ENCODE measurements at regions not wholly inside any gene's neighbourhood (a gene's known extent, or its start where the extent isn't known, plus 50 kb on each side); places are given as distances from the start of the nearest gene placed in this dataset.

- TF ChIP-seq CTCF (IDR thresholded peaks at IDR 0.05 in 2 of 3, conservative IDR thresholded peaks at IDR 0.05 in 1 of 3; ENCODE audit: control insufficient read depth in 2 of 3, extremely low read depth in 1 of 3, insufficient read depth in 1 of 3, low read depth in 3 of 3, low read length in 3 of 3) (no peak), ZNF687 (IDR thresholded peaks at IDR 0.05) (no peak), CHD4 (IDR thresholded peaks at IDR 0.05) (no peak), ZNF274 (IDR thresholded peaks at IDR 0.05; ENCODE audit: insufficient read depth, insufficient read length) (no peak), RAD51 (IDR thresholded peaks at IDR 0.05) (no peak), NBN (IDR thresholded peaks at IDR 0.05) (no peak), POLR2A (IDR thresholded peaks at IDR 0.05; ENCODE audit: low read depth, low read length) (no peak), HDAC2 (IDR thresholded peaks at IDR 0.05) (no peak), E2F8 (IDR thresholded peaks at IDR 0.05; ENCODE audit: low read depth, partially characterized antibody) (no peak)
These were observed 120.0 kb downstream of the IRF8 start for GRCh38 chr16:86018941-86019340.

Data from GM12878 (cell line).